D721Med (cell line): ENCODE measurements at regions not wholly inside any gene's neighbourhood (a gene's known extent, or its start where the extent isn't known, plus 50 kb on each side); places are given as distances from the start of the nearest gene placed in this dataset.

Experiments used
- DNase-seq: peaks from one replicate; pipeline ENCODE4 v3.0.0; 2011; ENCODE audit warnings: low spot score; ENCODE audit not compliant: insufficient read length
- FAIRE-seq: peaks from 2 replicates; lab custom pipeline; 2011; peaks lifted over from hg19 to GRCh38; lab: Jason Lieb, UNC
- TF ChIP-seq, protein P1 (sequence below): IDR thresholded peaks from 2 replicates; pipeline ENCODE4 v1.5.1; 2012; ENCODE audit warnings: mild to moderate bottlenecking, control low read depth; ENCODE audit not compliant: insufficient read depth; ENCODE audit errors: missing control alignments

DNA sequence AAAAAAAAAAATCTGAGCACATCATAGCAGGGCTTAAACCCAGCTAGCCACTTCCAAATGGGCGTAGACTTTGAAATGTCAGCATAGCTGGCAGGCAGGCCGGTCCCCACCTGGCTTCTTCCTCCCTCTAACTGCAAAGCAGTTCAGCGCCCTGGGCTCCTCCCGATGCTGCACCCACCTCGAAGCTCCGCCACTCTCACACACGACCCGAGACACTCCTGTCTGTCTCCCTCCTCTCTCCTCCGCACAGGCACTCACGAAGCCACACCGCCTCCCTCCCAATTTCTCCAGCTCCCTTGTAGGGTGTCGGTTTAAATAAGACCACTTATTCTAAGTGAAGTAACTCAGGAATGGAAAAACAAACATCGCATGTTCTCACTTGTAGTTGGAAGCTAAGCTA lies 301.3 kb downstream of the NPHP4 start:
- no peak for FAIRE-seq
- no peak for DNase-seq
- TF ChIP-seq, protein P1, sequence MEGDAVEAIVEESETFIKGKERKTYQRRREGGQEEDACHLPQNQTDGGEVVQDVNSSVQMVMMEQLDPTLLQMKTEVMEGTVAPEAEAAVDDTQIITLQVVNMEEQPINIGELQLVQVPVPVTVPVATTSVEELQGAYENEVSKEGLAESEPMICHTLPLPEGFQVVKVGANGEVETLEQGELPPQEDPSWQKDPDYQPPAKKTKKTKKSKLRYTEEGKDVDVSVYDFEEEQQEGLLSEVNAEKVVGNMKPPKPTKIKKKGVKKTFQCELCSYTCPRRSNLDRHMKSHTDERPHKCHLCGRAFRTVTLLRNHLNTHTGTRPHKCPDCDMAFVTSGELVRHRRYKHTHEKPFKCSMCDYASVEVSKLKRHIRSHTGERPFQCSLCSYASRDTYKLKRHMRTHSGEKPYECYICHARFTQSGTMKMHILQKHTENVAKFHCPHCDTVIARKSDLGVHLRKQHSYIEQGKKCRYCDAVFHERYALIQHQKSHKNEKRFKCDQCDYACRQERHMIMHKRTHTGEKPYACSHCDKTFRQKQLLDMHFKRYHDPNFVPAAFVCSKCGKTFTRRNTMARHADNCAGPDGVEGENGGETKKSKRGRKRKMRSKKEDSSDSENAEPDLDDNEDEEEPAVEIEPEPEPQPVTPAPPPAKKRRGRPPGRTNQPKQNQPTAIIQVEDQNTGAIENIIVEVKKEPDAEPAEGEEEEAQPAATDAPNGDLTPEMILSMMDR = no peak

DNA sequence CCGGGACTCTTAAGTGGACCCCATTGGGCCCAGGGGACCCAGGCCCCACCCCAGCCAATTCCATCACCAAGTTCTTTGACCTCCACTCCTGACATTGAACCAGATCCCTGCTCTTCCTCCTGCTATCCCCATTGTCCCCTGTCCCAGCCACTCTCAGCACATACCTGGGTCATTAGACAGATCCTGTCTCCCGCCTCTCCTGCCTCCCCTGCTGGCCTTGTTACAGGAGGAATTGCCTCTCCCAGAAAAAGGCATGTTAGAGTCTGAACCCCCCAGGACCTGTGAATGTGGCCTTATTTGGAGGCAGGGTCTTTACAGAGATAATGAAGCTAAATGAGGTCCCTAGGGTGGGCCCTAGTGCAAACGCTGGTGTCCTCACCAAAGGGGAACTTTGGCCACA lies 301.9 kb downstream of the NPHP4 start:
- DNase-seq (no peak), FAIRE-seq (no peak)
- TF ChIP-seq, protein P1 = no peak

DNA sequence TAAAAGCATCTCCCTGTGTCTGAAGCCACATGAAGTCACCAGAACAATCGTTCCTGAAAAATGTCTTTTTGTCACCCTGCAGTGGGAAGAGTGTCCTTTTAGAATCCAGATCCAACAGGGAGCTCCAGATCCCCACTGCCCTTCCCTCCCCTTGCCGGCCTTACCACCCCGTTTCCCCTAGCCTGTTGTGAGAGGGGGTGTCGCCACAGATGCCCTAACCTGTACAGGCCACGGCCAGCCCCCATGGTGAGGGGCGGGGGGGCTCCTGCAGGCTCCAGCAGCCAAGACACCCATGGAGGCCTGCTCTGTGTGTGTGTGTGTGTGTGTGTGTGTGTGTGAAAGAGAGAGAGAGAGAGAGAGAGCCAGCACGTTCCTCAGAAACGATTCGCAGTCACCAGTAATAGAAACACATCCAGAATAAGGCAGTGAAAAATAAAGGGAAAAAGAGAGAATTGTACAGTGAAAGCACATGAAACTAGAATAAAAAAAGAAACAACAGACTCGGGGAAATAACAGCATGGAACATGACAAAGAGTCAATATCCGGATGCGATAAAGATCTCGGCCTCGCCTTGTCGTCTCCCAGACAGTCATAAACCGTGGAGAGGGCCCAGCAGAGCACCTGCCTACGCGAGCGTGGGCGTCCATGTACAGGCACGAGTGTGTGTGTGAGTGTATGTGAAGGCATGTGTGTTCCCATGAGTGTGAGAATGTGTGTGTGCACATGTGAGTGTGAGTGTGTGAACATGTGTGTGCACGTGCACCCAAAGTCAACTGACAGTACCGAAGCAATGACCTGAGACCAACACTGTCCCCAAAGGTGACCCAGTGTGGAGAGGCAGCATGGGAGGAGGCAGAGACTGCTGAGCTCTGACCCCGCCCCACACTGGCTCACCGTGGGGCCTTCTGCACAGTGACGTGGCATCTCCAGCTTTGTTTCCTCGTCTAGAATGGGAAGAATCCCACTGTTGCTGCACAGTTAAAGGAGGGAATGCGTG lies 303.8 kb downstream of the NPHP4 start:
- FAIRE-seq = no peak

DNA sequence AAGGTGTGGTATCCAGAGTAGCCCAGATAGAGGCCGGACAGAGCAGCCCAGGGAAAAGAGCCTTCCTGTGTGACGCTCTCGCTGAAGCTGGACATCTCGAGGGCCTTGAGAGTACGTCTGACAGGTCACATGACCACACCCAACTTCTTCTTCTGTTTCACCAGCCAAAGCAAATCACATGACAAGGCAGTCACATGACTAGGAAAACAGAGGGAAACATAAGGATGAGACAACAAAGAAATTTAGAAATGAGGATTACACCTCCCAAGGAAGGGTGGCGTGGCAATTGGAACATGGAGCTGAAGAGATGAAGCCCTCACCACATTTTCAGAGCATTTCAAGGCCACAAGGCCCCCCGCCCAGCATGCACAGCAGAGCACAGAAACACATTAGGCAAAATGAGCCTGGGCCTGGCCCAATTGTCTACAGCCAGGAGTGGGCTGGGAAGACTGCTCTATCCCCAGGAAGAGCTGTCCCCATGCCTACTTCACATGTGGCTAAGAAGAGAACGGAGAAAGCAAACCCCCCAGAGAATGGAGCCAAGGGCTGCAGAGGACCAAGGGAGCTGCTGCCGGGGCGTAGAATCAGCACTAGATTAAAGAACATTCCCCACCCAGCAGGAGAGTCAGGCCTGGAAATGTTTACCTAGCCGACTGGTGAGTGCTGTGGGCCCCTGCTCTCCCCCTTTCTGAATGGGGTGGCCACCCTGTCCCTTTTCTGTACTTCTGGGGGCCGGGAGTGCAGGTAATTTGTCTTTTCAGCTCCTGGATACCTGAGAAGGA lies 305.1 kb downstream of the NPHP4 start:
- DNase-seq (no peak), FAIRE-seq (no peak)
- TF ChIP-seq, protein P1 = no peak

More for the DNA sequence above, 303.8 kb downstream of the NPHP4 start:
- TF ChIP-seq, protein P1 = no peak
- DNase-seq = no peak

DNA sequence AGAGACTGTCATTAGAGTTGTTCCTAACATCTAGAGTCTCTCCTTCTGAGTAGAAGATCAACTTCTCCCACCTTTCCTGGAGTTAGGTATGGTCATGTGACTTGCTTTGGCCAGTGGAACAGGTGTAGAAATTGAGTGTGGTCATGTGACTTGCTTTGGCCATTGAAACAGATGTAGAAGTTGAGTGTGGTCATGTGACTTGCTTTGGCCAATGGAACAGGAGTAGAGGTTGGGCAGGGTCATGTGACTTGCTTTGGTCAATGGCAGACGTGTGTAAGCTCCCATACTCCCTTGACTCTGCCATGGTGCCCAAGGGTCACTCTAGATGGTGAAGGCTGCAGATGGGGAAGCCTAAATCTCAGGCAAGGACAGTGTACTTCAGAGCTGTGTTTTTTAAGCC lies 306.0 kb downstream of the NPHP4 start:
- DNase-seq (no peak), FAIRE-seq (no peak)
- TF ChIP-seq, protein P1 = no peak

DNA sequence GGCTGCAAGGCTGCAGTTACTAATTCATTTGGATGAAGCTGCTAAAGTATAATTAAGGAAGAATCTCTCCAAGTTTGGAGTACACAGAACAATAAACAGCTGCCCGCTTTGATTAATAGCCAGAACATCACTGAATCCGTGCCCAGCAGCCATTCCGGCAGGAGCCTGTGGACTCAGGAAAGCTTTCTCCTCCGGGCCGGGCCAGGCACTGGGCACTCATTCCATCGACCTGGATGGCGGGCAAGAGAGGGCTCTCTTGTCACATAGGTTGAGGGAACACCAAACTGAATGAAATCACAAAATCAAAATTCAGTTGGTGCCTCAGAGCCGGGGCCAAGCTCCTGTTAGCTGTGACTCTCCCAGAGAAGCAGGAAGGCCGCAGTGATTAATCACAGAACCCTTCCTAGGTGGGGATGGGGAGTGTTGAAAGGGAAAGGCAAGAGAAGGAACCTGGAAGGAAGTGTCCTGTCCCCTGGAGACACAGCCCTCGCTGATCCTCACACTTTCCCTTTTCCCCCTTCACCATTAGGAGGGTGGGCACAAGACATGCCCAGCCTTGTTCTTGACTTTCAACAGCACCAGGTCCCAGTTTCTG lies 306.7 kb downstream of the NPHP4 start:
- TF ChIP-seq, protein P1 = no peak
- FAIRE-seq (no peak), DNase-seq (no peak)
